GM18517 (cell line): ENCODE measurements at regions not wholly inside any gene's neighbourhood (a gene's known extent, or its start where the extent isn't known, plus 50 kb on each side); places are given as distances from the start of the nearest gene placed in this dataset.
"Not testable (repeated sequence)": the region's sequence is repeated elsewhere in the genome, so short reads cannot be mapped to it uniquely, and the experiment has no call there.

Source experiments
- ATAC-seq: cut with Tn5 transposase; IDR thresholded peaks from one replicate; pipeline ENCODE4 v1.9.1; 2021; ENCODE audit warnings: mild to moderate bottlenecking, moderate library complexity; ENCODE audit not compliant: unreplicated experiment

DNA sequence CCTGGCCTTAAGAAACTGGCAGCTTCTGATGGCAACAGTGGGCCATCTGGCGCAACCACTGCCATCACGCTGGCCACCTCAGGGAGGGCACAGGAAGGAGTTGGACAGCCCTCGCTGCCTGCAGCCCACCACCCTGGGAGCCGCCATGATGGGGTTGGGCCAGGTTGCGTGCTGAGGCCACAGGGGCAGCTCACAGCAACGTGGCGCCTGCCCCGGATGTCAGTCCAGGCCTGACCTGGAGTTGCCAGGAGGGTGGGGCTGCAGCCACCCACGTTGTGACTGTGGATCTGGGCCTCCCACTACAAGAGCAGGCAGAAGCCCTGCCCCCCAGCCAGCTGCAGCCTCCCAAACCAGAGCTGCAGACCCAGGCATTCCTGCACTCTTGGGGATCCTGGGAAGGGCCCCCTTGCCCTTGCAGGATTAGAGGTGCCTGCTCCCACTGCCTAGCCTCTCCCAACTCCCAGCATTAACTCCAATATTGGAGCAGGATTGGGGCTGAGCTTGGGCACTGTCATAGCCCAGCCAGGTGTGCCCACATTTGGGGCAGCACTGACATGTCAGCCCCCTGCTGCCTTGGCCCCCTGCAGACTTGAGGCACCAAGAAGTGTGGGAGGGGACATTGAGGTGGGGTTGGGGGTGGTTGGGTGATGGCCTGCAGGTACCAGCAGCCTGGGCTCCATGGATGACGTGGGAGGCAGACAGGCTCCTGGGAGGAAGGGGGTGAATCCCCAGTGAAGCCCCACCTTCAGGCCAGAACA, 468.9 kb upstream of the CCDC54 start:
- no peak for ATAC-seq

DNA sequence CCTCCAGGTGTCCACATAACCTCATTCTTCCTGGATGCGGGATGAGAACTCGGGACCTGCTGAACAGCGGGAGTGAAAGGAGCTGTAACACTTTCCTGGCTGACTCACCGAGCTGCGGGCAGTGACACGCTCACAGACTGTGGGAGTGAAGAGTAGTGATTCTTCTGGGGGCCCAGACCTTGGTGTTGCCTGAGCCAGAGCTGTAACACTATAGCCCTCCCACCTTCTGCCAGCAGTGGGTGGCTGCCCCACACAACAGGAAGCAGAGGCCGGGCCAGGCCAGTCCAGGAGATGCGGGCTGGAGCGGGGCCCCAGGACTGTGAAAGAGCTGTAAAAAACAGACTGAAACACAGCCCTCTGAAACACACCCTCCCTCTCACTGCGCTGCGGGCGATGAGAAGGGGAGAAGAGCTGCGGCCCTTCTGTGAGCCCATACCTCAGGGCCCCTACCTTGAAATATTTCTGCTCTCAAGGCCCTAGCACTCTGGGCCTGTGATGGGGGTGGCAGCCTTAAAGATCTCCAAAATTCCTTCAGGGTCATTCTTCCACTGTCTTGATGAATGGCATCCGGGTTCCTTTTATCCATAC, 464.0 kb upstream of the CCDC54 start:
- no peak for ATAC-seq

GRCh38 chr3:106913966-106914365, 463.3 kb upstream of the CCDC54 start:
- ATAC-seq = no peak

DNA sequence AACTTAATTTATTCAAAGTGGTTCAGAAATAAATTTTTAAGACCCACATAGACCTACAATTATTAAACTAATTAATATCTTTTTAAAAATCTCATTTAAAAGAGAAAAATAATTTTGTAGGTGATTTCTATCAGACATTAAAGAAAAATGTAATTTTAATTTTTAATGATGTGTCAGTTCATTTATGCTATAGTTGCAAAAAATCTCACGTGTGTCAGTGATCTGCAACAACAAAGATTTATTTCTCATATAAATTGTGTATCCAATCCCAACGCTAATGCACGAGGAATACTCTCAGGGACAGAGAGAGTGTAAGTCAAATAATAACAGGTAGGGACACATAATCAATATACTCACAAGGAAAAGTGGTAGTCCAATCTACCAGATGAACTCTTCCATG, 456.6 kb upstream of the CCDC54 start:
- ATAC-seq = no peak

DNA sequence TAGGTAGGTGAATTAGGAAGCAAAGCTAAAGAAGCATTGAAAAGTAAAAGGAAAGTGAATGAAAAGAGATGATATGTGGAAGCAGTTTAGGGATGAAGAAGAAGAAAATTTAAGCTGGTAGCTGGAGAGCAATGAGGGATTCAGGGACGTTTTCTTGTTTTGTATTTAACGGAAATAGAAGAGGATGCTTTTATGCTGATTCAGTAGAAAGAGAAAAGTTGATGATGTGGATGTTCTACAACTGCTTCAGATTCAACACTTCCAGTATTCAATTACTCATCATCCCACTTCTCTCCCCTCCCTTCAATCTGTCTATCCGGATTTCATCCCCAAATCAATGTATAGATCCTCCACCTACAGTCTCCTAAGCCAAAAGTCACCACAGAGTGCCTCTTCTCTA, 448.2 kb upstream of the CCDC54 start:
- no peak for ATAC-seq

GRCh38 chr3:106930086-106930485, 447.2 kb upstream of the CCDC54 start:
- no peak for ATAC-seq

GRCh38 chr3:106931904-106932303, 445.3 kb upstream of the CCDC54 start:
- ATAC-seq = no peak

DNA sequence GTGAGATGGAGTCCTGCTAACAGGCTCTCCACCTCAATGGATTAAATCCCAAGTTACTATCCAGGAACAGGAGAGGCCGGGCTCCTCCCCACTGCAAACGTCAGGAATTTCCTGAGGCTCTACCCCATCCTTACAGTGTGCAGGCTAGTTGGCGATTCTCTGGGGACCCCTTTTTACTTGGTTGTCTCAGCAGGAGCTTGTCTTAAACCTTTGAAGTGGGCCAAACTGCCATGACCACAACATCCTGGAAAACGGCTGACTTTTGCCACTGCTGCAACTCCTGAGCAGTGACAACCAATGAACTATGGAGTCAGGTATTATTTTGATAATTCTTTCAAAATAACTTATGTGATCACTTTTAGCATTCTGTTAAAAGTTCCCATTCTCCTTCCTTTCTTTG, 440.9 kb upstream of the CCDC54 start:
- no peak for ATAC-seq

GRCh38 chr3:106942051-106942450, 435.2 kb upstream of the CCDC54 start:
- no peak for ATAC-seq

DNA sequence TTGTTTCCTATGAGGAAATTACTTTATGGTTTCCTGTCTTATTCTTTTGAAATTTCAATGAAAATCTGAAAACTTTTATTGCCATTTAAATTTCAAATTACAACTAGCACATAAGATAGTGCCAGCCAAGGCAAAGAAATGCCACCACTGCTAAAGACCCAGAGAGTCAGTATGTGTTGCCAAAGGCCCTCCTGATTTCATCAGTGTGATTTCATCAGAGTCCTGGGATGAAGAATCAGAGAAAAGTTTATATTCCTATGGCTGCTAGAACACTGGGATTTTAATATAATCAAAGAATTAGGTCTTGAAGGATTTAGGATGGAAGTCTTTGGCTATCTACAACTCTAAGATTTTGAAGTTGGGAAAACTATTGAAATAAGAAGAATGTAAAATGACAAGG, 434.2 kb upstream of the CCDC54 start:
- ATAC-seq = no peak

DNA sequence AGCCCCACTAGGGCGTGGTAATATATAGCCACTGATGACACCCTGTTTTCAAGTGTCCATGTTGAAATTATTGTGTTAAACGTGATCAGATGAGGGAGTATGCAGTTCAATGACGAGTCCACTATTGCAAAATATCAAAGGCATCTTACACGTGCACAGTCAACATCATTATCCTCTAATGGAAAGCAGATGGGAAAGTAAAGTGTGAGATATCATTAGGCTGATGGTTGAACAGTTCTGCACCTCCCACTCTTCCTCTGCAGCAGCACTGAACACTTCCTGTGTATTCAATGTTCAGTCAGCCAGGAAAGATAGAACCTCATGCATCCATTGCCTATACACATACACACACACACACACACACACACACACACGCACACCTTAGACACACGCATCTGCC, 431.8 kb upstream of the CCDC54 start:
- no peak for ATAC-seq

- no peak for ATAC-seq
Observed at GRCh38 chr3:106946866-106947265, 430.4 kb upstream of the CCDC54 start.

GRCh38 chr3:106957029-106957428, 420.2 kb upstream of the CCDC54 start:
- ATAC-seq = no peak

GRCh38 chr3:106962993-106963392, 414.2 kb upstream of the CCDC54 start:
- no peak for ATAC-seq

- no peak for ATAC-seq
Observed at GRCh38 chr3:106963442-106963841, 413.8 kb upstream of the CCDC54 start.

GRCh38 chr3:106965307-106965706, 411.9 kb upstream of the CCDC54 start:
- no peak for ATAC-seq

DNA sequence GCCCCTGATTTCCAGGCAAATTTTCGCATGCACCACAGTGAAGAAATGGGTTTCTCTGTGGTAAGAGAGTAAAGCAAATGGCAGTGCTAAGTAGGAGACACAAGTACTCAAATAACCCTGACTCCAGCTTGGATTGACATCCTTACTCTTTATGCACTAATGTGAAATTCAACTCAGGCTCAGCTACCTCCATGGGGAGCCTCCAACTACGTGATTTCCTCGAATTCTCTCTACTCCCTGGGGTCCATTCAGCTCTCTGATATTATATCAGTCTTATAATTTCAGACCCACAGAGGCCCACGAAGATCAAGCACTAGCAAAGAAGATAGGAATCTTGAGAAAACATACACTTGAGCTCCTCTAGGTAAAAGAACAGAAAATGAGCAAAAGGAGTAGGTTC, 407.6 kb upstream of the CCDC54 start:
- ATAC-seq = no peak

- ATAC-seq = no peak
Observed at GRCh38 chr3:106981392-106981791, 395.8 kb upstream of the CCDC54 start.

DNA sequence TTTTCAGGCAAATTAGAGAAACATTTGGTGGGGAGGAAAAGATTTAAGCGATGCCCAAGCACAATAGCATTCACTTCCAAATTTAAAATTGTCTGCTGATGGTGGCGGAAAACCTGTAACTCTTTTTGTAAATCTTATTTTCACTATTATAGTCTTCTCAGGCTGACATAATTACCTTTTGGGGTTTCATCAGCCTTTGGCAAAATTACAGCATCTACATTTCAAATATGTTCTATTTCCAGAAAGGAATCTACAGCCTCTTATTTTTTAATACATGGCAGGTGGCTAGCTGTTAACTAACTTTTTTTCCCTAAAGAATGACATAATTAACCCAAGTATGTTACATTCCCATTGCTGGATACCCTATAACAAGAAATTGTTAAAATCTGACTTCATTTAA, 391.5 kb upstream of the CCDC54 start:
- ATAC-seq = no peak

GRCh38 chr3:106998841-106999682, 378.2 kb upstream of the CCDC54 start:
- ATAC-seq = not testable (repeated sequence)

- no peak for ATAC-seq
Observed at GRCh38 chr3:107001635-107002034, 375.6 kb upstream of the CCDC54 start.

- ATAC-seq = not testable (repeated sequence)
Observed at GRCh38 chr3:107005352-107005751, 371.9 kb upstream of the CCDC54 start.
